ENCODE measurements at regions not wholly inside any gene's neighbourhood (a gene's known extent, or its start where the extent isn't known, plus 50 kb on each side); places are given as distances from the start of the nearest gene placed in this dataset.

DNA sequence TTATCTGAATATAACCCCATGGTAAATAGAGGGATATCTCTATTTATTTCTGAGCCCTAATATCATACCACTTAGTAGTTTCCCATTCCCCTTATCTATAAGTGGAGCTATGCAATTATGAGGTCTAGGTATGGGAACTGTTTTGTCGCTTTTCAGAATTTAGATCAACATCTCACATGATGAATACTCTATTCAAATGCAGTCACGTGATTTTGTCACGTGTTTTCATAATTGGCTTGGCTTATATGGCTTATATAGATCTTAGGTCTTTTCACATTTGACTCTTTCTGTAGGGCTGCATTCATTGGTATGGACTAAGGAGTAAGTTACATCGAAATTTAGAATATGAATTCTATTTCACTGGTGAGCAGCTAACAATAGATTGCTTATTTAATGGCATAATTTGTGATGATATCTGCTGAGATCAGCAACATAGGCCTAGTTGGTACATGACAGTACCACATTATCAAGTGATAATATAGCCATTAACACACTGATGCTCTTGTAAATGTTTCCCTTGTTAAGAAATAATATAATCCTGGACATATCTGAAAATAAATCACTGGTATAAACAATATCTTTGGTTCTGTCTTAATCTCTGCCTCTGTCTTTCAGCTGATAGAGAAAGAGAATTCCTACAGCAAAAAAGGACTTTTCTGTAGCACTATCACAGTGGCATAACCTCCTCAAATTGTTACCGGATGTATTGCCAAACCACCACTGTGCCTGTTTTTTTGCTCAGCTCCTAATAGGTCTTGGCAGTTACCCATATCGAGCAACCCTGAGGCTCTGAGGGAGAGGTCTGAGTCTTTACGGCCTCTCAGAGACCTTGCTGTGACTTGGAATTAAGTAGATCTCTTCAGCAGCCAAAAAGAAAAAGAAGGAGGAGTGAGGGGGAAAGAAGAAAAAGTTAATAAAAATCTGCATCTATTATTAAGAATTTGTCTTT, 357.1 kb downstream of the ZPLD1 start:
- H3K4me3 ChIP-seq (ENCODE audit: low read length in 2 of 2): no peak overlapping the region
- H3K9me3 ChIP-seq (ENCODE audit: control insufficient read depth in 2 of 2, insufficient read depth in 1 of 2, low read length in 1 of 2): no peaks in the 10 kb centered on the region
- no peaks in the 10 kb centered on the region for H3K4me1 ChIP-seq (ENCODE audit: control insufficient read depth in 2 of 2, insufficient read depth in 2 of 2, low read length in 2 of 2)
- H3K36me3 ChIP-seq (ENCODE audit: control insufficient read depth in 2 of 2, insufficient read depth in 2 of 2, low read length in 1 of 2): no peaks in the 10 kb centered on the region
- H3K27ac ChIP-seq (ENCODE audit: low read depth in 1 of 2, low read length in 1 of 2): no peak overlapping the region
- H3K27me3 ChIP-seq (ENCODE audit: control insufficient read depth in 2 of 2, insufficient read depth in 1 of 2, low read length in 1 of 2): no peaks in the 10 kb centered on the region
- 77% methylated on average over 7 of the region's 7 CpGs for WGBS
- no peak for DNase-seq (ENCODE audit: low read depth in 6 of 9, low spot score in 9 of 9)

DNA sequence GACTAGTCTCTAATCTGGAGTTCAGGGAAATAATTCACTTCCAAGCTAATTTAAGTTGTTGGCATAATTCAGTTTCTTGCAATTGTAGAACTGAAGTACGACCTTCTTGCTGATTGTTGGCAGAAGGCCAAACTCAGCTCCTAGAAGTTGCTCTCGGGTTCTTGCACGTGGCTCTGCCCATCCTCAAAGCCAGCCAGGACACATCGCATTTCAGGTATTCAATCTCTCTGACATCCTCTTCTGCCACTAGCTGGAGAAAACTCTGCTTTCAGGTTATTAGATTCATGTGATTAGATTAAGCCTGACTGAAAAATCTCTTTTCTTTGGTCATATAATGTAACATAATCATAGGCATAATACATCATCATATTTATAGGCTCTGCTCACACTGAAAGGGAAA, 362.0 kb downstream of the ZPLD1 start:
- no peaks in the 10 kb centered on the region for H3K36me3 ChIP-seq (ENCODE audit: control insufficient read depth in 2 of 2, insufficient read depth in 2 of 2, low read length in 1 of 2)
- H3K27ac ChIP-seq (ENCODE audit: low read depth in 1 of 2, low read length in 1 of 2): no peak overlapping the region
- H3K4me3 ChIP-seq (ENCODE audit: low read length in 2 of 2): no peak overlapping the region
- no peaks in the 10 kb centered on the region for H3K27me3 ChIP-seq (ENCODE audit: control insufficient read depth in 2 of 2, insufficient read depth in 1 of 2, low read length in 1 of 2)
- H3K9me3 ChIP-seq (ENCODE audit: control insufficient read depth in 2 of 2, insufficient read depth in 1 of 2, low read length in 1 of 2): no peaks in the 10 kb centered on the region
- 86% methylated on average over 4 of the region's 4 CpGs for WGBS
- DNase-seq (ENCODE audit: low read depth in 6 of 9, low spot score in 9 of 9): no peak
- H3K4me1 ChIP-seq (ENCODE audit: control insufficient read depth in 2 of 2, insufficient read depth in 2 of 2, low read length in 2 of 2): no peaks in the 10 kb centered on the region

DNA sequence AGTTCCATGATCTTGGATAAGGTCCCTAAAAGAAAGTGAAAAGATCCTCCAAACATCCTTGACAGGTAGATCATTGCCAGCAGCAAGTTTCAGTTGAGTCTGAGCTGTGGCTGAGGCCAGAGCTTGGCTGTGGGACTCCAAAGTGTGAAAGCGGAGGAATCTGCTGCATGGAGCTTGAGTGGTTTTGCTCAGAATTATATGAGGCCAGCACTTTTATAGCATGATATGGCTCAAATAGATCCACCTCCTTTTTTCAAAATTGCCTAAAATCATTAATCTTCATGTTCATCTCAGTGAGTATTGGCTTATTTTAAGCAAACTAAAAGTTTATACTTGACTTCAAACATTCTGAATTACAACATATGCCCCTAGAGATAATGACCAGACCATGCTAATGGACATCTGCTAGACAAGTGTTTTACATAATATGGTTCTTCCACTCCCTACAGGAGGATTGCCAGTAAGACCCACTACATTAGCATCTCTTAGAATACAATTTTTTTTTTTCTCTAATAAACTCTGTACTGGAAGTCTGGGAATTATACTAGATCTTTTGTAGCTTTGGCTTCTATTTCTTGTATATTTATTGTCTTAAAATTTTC, 368.1 kb downstream of the ZPLD1 start:
- 93% methylated on average over 1 of the region's 1 CpG for WGBS
- Histone ChIP-seq H3K27ac (ENCODE audit: low read depth in 1 of 2, low read length in 1 of 2) (no peak overlapping the region), H3K27me3 (ENCODE audit: control insufficient read depth in 2 of 2, insufficient read depth in 1 of 2, low read length in 1 of 2) (no peaks in the 10 kb centered on the region), H3K36me3 (ENCODE audit: control insufficient read depth in 2 of 2, insufficient read depth in 2 of 2, low read length in 1 of 2) (no peaks in the 10 kb centered on the region), H3K4me3 (ENCODE audit: low read length in 2 of 2) (no peak overlapping the region), H3K9me3 (ENCODE audit: control insufficient read depth in 2 of 2, insufficient read depth in 1 of 2, low read length in 1 of 2) (no peaks in the 10 kb centered on the region), H3K4me1 (ENCODE audit: control insufficient read depth in 2 of 2, insufficient read depth in 2 of 2, low read length in 2 of 2) (no peaks in the 10 kb centered on the region)
- no peak for DNase-seq (ENCODE audit: low read depth in 6 of 9, low spot score in 9 of 9)

DNA sequence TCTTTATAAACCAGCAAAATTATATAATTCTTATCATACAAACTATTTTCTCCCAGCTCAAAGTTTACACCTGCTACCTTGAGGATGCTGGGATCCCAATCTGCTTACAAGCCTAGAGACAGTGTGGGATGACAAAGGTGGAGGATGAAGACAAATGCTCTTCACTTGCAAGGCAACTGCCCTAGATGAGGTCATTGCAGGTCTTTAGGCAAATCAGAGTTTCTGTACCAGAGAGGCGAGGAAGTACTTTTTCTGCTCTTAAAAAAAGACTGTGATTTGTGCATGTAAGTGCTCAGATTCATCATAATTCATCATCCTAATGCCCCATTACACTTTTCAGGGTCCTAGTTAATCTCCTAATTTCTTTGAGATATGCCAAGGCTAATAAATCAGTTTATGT, 376.1 kb downstream of the ZPLD1 start:
- Histone ChIP-seq H3K4me3 (ENCODE audit: low read length in 2 of 2) (no peak overlapping the region), H3K27ac (ENCODE audit: low read depth in 1 of 2, low read length in 1 of 2) (no peak overlapping the region), H3K9me3 (ENCODE audit: control insufficient read depth in 2 of 2, insufficient read depth in 1 of 2, low read length in 1 of 2) (no peaks in the 10 kb centered on the region), H3K27me3 (ENCODE audit: control insufficient read depth in 2 of 2, insufficient read depth in 1 of 2, low read length in 1 of 2) (no peaks in the 10 kb centered on the region), H3K36me3 (ENCODE audit: control insufficient read depth in 2 of 2, insufficient read depth in 2 of 2, low read length in 1 of 2) (no peaks in the 10 kb centered on the region), H3K4me1 (ENCODE audit: control insufficient read depth in 2 of 2, insufficient read depth in 2 of 2, low read length in 2 of 2) (no peaks in the 10 kb centered on the region)
- DNase-seq (ENCODE audit: low read depth in 6 of 9, low spot score in 9 of 9): no peak
- WGBS: 75% methylated on average over 1 of the region's 1 CpG

DNA sequence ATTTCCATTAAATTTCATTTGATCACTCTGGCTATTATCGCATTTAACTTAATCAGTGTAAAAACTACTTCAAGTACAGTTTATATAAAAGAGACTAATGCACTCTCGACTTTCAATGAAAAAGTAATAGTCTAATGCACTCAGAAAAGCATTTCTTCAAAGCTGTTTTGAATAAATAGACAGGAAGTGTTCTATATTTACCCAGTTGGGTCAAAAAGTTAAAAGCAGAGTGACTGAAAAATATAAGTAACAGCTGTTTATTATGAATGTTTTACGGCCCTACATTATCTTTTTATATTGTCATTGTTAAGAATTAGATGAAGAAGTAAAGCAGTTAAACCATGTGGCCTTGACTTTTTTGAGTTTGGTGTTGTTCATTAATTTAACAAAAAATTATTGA, 391.8 kb downstream of the ZPLD1 start:
- no peak overlapping the region for H3K27ac ChIP-seq (ENCODE audit: low read depth in 1 of 2, low read length in 1 of 2)
- H3K4me3 ChIP-seq (ENCODE audit: low read length in 2 of 2): no peak overlapping the region
- H3K4me1 ChIP-seq (ENCODE audit: control insufficient read depth in 2 of 2, insufficient read depth in 2 of 2, low read length in 2 of 2): no peaks in the 10 kb centered on the region
- whole genome bisulfite sequencing: 91% methylated on average over 3 of the region's 3 CpGs
- no peaks in the 10 kb centered on the region for H3K36me3 ChIP-seq (ENCODE audit: control insufficient read depth in 2 of 2, insufficient read depth in 2 of 2, low read length in 1 of 2)
- no peaks in the 10 kb centered on the region for H3K27me3 ChIP-seq (ENCODE audit: control insufficient read depth in 2 of 2, insufficient read depth in 1 of 2, low read length in 1 of 2)
- no peak for DNase-seq (ENCODE audit: low read depth in 6 of 9, low spot score in 9 of 9)
- H3K9me3 ChIP-seq (ENCODE audit: control insufficient read depth in 2 of 2, insufficient read depth in 1 of 2, low read length in 1 of 2): peaks cover 0 to 9% of the 10 kb centered on the region in 2 donors

DNA sequence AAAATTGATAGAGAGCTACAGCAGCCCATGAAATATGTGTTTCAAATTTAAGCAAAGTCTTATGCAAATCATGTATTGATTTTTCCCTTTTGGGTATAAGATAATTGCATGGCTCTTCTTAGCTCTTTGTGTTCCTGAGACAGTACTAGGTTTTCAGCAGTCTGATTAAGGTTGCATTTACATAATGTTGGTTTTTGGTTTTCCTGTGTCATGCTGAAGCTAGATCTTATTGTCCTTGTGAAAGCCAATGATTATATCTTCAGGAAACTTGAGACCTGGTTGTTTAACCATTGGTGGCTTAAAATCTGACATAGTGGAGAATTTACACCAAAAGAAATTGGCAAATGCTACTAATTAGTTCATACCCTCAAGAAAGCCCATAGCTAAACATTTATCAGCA, 392.6 kb downstream of the ZPLD1 start:
- H3K36me3 ChIP-seq (ENCODE audit: control insufficient read depth in 2 of 2, insufficient read depth in 2 of 2, low read length in 1 of 2): no peaks in the 10 kb centered on the region
- H3K27me3 ChIP-seq (ENCODE audit: control insufficient read depth in 2 of 2, insufficient read depth in 1 of 2, low read length in 1 of 2): no peaks in the 10 kb centered on the region
- H3K27ac ChIP-seq (ENCODE audit: low read depth in 1 of 2, low read length in 1 of 2): no peak overlapping the region
- H3K4me3 ChIP-seq (ENCODE audit: low read length in 2 of 2): no peak overlapping the region
- no peak for DNase-seq (ENCODE audit: low read depth in 6 of 9, low spot score in 9 of 9)
- H3K4me1 ChIP-seq (ENCODE audit: control insufficient read depth in 2 of 2, insufficient read depth in 2 of 2, low read length in 2 of 2): no peaks in the 10 kb centered on the region
- H3K9me3 ChIP-seq (ENCODE audit: control insufficient read depth in 2 of 2, insufficient read depth in 1 of 2, low read length in 1 of 2): peaks cover 0 to 9% of the 10 kb centered on the region in 2 donors

DNA sequence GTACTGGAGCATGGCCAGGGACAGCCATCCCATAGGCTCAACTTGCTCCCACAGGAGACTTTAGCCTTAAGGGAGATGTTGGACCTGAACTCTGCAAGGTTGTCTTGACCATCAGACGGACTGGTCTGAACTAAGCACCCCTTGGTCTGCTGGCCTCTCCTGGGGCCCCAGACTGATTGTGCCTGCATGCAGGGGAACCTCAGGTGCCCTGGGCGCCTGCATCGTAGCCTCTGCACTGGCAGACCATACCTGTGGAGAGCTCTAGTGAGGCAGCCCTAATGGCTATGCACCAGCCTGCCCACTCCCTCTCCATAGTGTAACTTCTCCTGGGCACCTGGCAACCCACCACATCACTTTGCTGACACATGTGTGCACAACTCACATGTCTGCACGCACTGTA, 395.6 kb downstream of the ZPLD1 start:
- Histone ChIP-seq H3K4me3 (ENCODE audit: low read length in 2 of 2) (no peak overlapping the region), H3K27me3 (ENCODE audit: control insufficient read depth in 2 of 2, insufficient read depth in 1 of 2, low read length in 1 of 2) (no peaks in the 10 kb centered on the region), H3K9me3 (ENCODE audit: control insufficient read depth in 2 of 2, insufficient read depth in 1 of 2, low read length in 1 of 2) (peaks cover 0 to 9% of the 10 kb centered on the region in 2 donors), H3K36me3 (ENCODE audit: control insufficient read depth in 2 of 2, insufficient read depth in 2 of 2, low read length in 1 of 2) (no peaks in the 10 kb centered on the region), H3K27ac (ENCODE audit: low read depth in 1 of 2, low read length in 1 of 2) (no peak overlapping the region), H3K4me1 (ENCODE audit: control insufficient read depth in 2 of 2, insufficient read depth in 2 of 2, low read length in 2 of 2) (no peaks in the 10 kb centered on the region)
- no peak for DNase-seq (ENCODE audit: low read depth in 6 of 9, low spot score in 9 of 9)
- WGBS: 95% methylated on average over 4 of the region's 4 CpGs

DNA sequence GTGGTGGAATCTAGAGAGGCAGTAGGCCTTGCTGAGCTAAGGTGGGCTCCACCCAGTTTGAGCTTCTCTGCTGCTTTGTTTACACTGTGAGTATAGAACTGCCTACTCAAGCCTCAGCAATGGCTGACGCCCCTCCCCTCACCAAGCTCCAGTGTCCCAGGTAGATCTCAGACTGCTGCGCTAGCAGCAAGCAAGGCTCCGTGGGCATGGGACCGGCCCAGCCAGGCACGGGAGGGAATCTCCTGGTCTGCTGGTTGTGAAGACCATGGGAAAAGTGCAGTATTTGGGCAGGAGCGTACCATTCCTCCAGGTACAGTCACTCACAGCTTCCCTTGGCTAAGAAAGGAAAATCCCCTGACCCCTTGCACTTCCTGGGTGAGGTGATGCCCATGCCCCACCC, 407.1 kb downstream of the ZPLD1 start:
- WGBS: 79% methylated on average over 6 of the region's 6 CpGs
- DNase-seq (ENCODE audit: low read depth in 6 of 9, low spot score in 9 of 9): no peak

DNA sequence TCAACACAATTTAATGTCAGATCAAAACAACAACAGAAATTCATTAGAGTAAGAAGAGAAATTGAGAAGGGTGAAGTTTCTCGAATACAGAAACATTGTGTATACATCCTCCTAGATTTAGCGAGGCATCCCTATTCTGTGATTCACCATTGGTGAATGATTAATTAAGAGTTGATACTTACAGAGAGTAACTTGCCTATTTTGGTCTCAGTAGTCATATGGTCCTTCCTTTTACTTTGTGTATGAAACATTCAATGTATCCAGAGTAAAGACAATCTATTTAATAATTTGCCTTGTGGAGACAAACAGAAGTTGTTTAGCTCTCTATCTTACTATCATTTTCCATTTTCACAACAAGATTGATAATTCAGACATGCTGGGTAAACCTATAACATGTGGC, 432.0 kb downstream of the ZPLD1 start:
- H3K4me1 ChIP-seq (ENCODE audit: control insufficient read depth in 2 of 2, insufficient read depth in 2 of 2, low read length in 2 of 2): no peaks in the 10 kb centered on the region
- no peaks in the 10 kb centered on the region for H3K9me3 ChIP-seq (ENCODE audit: control insufficient read depth in 2 of 2, insufficient read depth in 1 of 2, low read length in 1 of 2)
- no peak overlapping the region for H3K27ac ChIP-seq (ENCODE audit: low read depth in 1 of 2, low read length in 1 of 2)
- H3K27me3 ChIP-seq (ENCODE audit: control insufficient read depth in 2 of 2, insufficient read depth in 1 of 2, low read length in 1 of 2): no peaks in the 10 kb centered on the region
- DNase-seq (ENCODE audit: low read depth in 6 of 9, low spot score in 9 of 9): no peak
- no peaks in the 10 kb centered on the region for H3K36me3 ChIP-seq (ENCODE audit: control insufficient read depth in 2 of 2, insufficient read depth in 2 of 2, low read length in 1 of 2)
- 96% methylated on average over 2 of the region's 2 CpGs for WGBS
- no peak overlapping the region for H3K4me3 ChIP-seq (ENCODE audit: low read length in 2 of 2)

More for the DNA sequence above, 407.1 kb downstream of the ZPLD1 start:
- Histone ChIP-seq H3K4me1 (ENCODE audit: control insufficient read depth in 2 of 2, insufficient read depth in 2 of 2, low read length in 2 of 2) (no peaks in the 10 kb centered on the region), H3K27ac (ENCODE audit: low read depth in 1 of 2, low read length in 1 of 2) (no peak overlapping the region), H3K9me3 (ENCODE audit: control insufficient read depth in 2 of 2, insufficient read depth in 1 of 2, low read length in 1 of 2) (no peaks in the 10 kb centered on the region), H3K4me3 (ENCODE audit: low read length in 2 of 2) (no peak overlapping the region), H3K36me3 (ENCODE audit: control insufficient read depth in 2 of 2, insufficient read depth in 2 of 2, low read length in 1 of 2) (no peaks in the 10 kb centered on the region), H3K27me3 (ENCODE audit: control insufficient read depth in 2 of 2, insufficient read depth in 1 of 2, low read length in 1 of 2) (no peaks in the 10 kb centered on the region)
